HCT116 (cell line): ENCODE measurements at regions not wholly inside any gene's neighbourhood (a gene's known extent, or its start where the extent isn't known, plus 50 kb on each side); places are given as distances from the start of the nearest gene placed in this dataset.

ENCODE experiments used
- ATAC-seq: fragments of 200-7000 bp; cut with Tn5 transposase; 2 replicates; pipeline ENCODE4 v1.9.1; 2020; ENCODE audit warnings: mild to moderate bottlenecking, moderate library complexity
- BruUV-seq: library from RNA; stranded (reverse); fragments of 400-500 nt; replicated peaks from 2 replicates; lab custom pipeline; 2021; lab: Mats Ljungman, UMichigan
- CTCF ChIA-PET: fragments of 300-600 bp; sonication (Branson Sonifier 250); formaldehyde crosslinking; loops from one replicate; lab custom pipeline; 2021; ENCODE audit warnings: antibody characterized with exemption; lab: Charles Lee
- POLR2A ChIA-PET: fragments of 300-600, 350-600 bp; sonication (Branson Sonifier 250); formaldehyde crosslinking; loops from one replicate; lab custom pipeline; 2021; ENCODE audit warnings: antibody characterized with exemption; lab: Charles Lee
- RAD21 ChIA-PET, 2 experiments: fragments of 300-600 bp; sonication (Branson Sonifier 250); formaldehyde crosslinking; loops; one replicate each; lab custom pipeline; 2023; ENCODE audit warnings: low total read pairs in 2 of 2; ENCODE audit not compliant: uncharacterized antibody in 2 of 2, unreplicated experiment in 2 of 2, low non-redundant PET in 1 of 2; lab: Charles Lee
- DNase-seq: peaks from one replicate; pipeline ENCODE4 v3.0.0-alpha.2; 2010; ENCODE audit warnings: low read depth, low spot score
- H2AFZ ChIP-seq: fragments of 200-600 bp; shearing (Covaris generic), sonication (generic); 2 replicates; pipeline ENCODE4 v1.6.1; 2017; ENCODE audit warnings: low read depth, mixed run types, mixed read lengths, antibody characterized with exemption, low read length; ENCODE audit not compliant: poor library complexity, severe bottlenecking
- H3K27ac ChIP-seq: 2 replicates; pipeline ENCODE4 v1.5.1; 2012; ENCODE audit warnings: low read depth, low read length
- H3K27me3 ChIP-seq: fragments of 200-600 bp; sonication (generic); 2 replicates; pipeline ENCODE4 v1.6.1; 2016; ENCODE audit warnings: mixed run types, low read length, mixed read lengths; ENCODE audit not compliant: insufficient read depth
- H3K36me3 ChIP-seq, 2 experiments: fragments of 200-500 bp in 1 of 2; fragments of 200-600 bp in 1 of 2; sonication (Bioruptor generic) in 1 of 2; sonication (generic) in 1 of 2; 2 replicates each; pipeline versions ENCODE4 v1.5.1 to v1.6.1; 2014 to 2016; ENCODE audit warnings: low read length in 2 of 2, inconsistent platforms in 1 of 2, mixed read lengths in 1 of 2, mixed run types in 1 of 2; ENCODE audit not compliant: insufficient read depth in 2 of 2, control insufficient read depth in 1 of 2
- H3K4me1 ChIP-seq, 2 experiments: fragments of 200-600 bp in 1 of 2; sonication (generic) in 1 of 2; 2 replicates each; pipeline versions ENCODE4 v1.5.1 to v1.6.1; 2012 to 2017; ENCODE audit warnings: low read length in 2 of 2, inconsistent platforms in 1 of 2, mild to moderate bottlenecking in 1 of 2, mixed read lengths in 1 of 2, mixed run types in 1 of 2, moderate library complexity in 1 of 2; ENCODE audit not compliant: insufficient read depth in 2 of 2, control insufficient read depth in 1 of 2
- H3K4me2 ChIP-seq: fragments of 200-600 bp; sonication (generic); 2 replicates; pipeline ENCODE4 v1.6.1; 2017; ENCODE audit warnings: mixed run types, low read length, mixed read lengths
- H3K4me3 ChIP-seq, 2 experiments: fragments of 200-600 bp in 1 of 2; sonication (generic) in 1 of 2; replicated peaks in 1 of 2; 2 replicates each; pipeline ENCODE4 v1.5.1; 2011 to 2016; ENCODE audit warnings: low read length in 2 of 2, control low read depth in 1 of 2, low read depth in 1 of 2, mild to moderate bottlenecking in 1 of 2, mixed read lengths in 1 of 2, mixed run types in 1 of 2
- H3K79me2 ChIP-seq: fragments of 200-600 bp; sonication (generic); 2 replicates; pipeline ENCODE4 v1.6.1; 2017; ENCODE audit warnings: mild to moderate bottlenecking, mixed run types, low read length, moderate library complexity, mixed read lengths; ENCODE audit not compliant: insufficient read depth
- H3K9ac ChIP-seq: fragments of 200-600 bp; sonication (generic); 2 replicates; pipeline ENCODE4 v1.6.1; 2016; ENCODE audit warnings: low read length, mixed read lengths
- H3K9me2 ChIP-seq: fragments of 200-600 bp; sonication (generic), shearing (Covaris generic); 2 replicates; pipeline ENCODE4 v1.6.1; 2017; ENCODE audit warnings: mixed run types, mild to moderate bottlenecking, moderate library complexity; ENCODE audit not compliant: insufficient read depth
- H3K9me3 ChIP-seq, 2 experiments: fragments of 200-500 bp in 1 of 2; fragments of 200-600 bp in 1 of 2; sonication (Bioruptor generic) in 1 of 2; sonication (generic) in 1 of 2; 2 replicates each; pipeline ENCODE4 v1.6.1; 2014 to 2017; ENCODE audit warnings: low read length in 2 of 2, mixed read lengths in 2 of 2, inconsistent platforms in 1 of 2, low read depth in 1 of 2, mild to moderate bottlenecking in 1 of 2, mixed run types in 1 of 2, moderate library complexity in 1 of 2; ENCODE audit not compliant: control insufficient read depth in 1 of 2, insufficient read depth in 1 of 2
- H4K20me1 ChIP-seq: fragments of 200-600 bp; sonication (generic), shearing (Covaris generic); 2 replicates; pipeline ENCODE4 v1.6.1; 2017; ENCODE audit warnings: mixed run types, mild to moderate bottlenecking, moderate library complexity; ENCODE audit not compliant: insufficient read depth
- ATF3 ChIP-seq: IDR thresholded peaks from 2 replicates; pipeline ENCODE4 v1.6.1; 2012
- EZH2 ChIP-seq: fragments of 200-600 bp; sonication (generic); IDR thresholded peaks from 2 replicates; pipeline ENCODE4 v1.6.1; 2017; ENCODE audit warnings: antibody characterized with exemption, mixed run types
- EZH2phosphoT487 ChIP-seq: fragments of 200-600 bp; IDR thresholded peaks from 2 replicates; pipeline ENCODE4 v1.6.1; 2018; ENCODE audit warnings: antibody characterized with exemption, borderline replicate concordance
- FOSL1 ChIP-seq: IDR thresholded peaks from 2 replicates; pipeline ENCODE4 v1.6.1; 2012; ENCODE audit warnings: low read depth
- JUND ChIP-seq: IDR thresholded peaks from 2 replicates; pipeline ENCODE4 v1.6.1; 2012
- MAX ChIP-seq: IDR thresholded peaks from 2 replicates; pipeline ENCODE4 v1.6.1; 2012
- POLR2A ChIP-seq: IDR thresholded peaks from 2 replicates; pipeline ENCODE4 v1.7.0; 2011; ENCODE audit warnings: borderline replicate concordance; ENCODE audit not compliant: insufficient read depth, insufficient read length; ENCODE audit errors: extremely low read depth
- RAD21 ChIP-seq: IDR thresholded peaks from 2 replicates; pipeline ENCODE4 v1.6.1; 2012; ENCODE audit warnings: low read depth, mild to moderate bottlenecking
- REST ChIP-seq: IDR thresholded peaks from 2 replicates; pipeline ENCODE4 v1.6.1; 2012; ENCODE audit warnings: low read depth
- SIN3A ChIP-seq: IDR thresholded peaks from 2 replicates; pipeline ENCODE4 v1.6.1; 2012; ENCODE audit warnings: low read depth
- SP1 ChIP-seq: IDR thresholded peaks from 2 replicates; pipeline ENCODE4 v1.6.1; 2012; ENCODE audit warnings: low read depth
- SRF ChIP-seq: IDR thresholded peaks from 2 replicates; pipeline ENCODE4 v1.6.1; 2012; ENCODE audit warnings: low read depth
- TCF7L2 ChIP-seq: IDR thresholded peaks from 2 replicates; pipeline ENCODE4 v1.7.0; 2011; ENCODE audit warnings: borderline replicate concordance, inconsistent platforms; ENCODE audit not compliant: insufficient read depth, insufficient read length; ENCODE audit errors: extremely low read depth
- ZFX ChIP-seq: fragments of 450-650 bp; IDR thresholded peaks from 2 replicates; pipeline ENCODE4 v1.6.1; 2017
- ZNF274 ChIP-seq: fragments of 200-500 bp; sonication (Bioruptor generic); IDR thresholded peaks from 2 replicates; pipeline ENCODE4 v1.6.1; 2014; ENCODE audit warnings: mild to moderate bottlenecking, low read depth, low read length, inconsistent platforms
- intact Hi-C: fragments of 100-400 bp; cut with micrococcal nuclease; formaldehyde crosslinking; loops from 2 replicates; pipeline ENCODE4 v1.10.0; 2022
- TF ChIP-seq, protein P1 (sequence below): IDR thresholded peaks from 2 replicates; pipeline ENCODE4 v1.6.1; 2011; ENCODE audit warnings: mild to moderate bottlenecking, low read length, moderate library complexity; ENCODE audit not compliant: insufficient replicate concordance; ENCODE audit errors: extremely low read depth

- peaks cover 0 to 6% of the 10 kb centered on the region in 2 experiments; a peak in 1 of 4 replicates for H3K9me3 ChIP-seq
- no peak for ATAC-seq
These were observed 1003.2 kb upstream of the GOT2 start for GRCh38 chr16:59737274-59737673.

More at GRCh38 chr16:59737274-59737673, 1003.2 kb upstream of the GOT2 start:
- ChIA-PET RAD21 (no interaction called here), POLR2A (no interaction called here), CTCF (no interaction called here)
- Histone ChIP-seq H3K27me3 (no peaks in the 10 kb centered on the region), H3K36me3 (no peaks in the 10 kb centered on the region), H2AFZ (no peak overlapping the region), H3K79me2 (no peaks in the 10 kb centered on the region), H3K27ac (no peak overlapping the region), H3K4me3 (no peak overlapping the region), H4K20me1 (no peaks in the 10 kb centered on the region), H3K4me2 (no peak overlapping the region), H3K9me2 (no peaks in the 10 kb centered on the region), H3K4me1 (no peaks in the 10 kb centered on the region), H3K9ac (no peak overlapping the region)
- TF ChIP-seq REST (no peak), EZH2 (no peak), EZH2phosphoT487 (no peak), ATF3 (no peak), POLR2A (no peak), ZNF274 (no peak), SRF (no peak), JUND (no peak), SP1 (no peak), TCF7L2 (no peak), MAX (no peak), ZFX (no peak), SIN3A (no peak), RAD21 (no peak), FOSL1 (no peak)
- TF ChIP-seq, protein P1, sequence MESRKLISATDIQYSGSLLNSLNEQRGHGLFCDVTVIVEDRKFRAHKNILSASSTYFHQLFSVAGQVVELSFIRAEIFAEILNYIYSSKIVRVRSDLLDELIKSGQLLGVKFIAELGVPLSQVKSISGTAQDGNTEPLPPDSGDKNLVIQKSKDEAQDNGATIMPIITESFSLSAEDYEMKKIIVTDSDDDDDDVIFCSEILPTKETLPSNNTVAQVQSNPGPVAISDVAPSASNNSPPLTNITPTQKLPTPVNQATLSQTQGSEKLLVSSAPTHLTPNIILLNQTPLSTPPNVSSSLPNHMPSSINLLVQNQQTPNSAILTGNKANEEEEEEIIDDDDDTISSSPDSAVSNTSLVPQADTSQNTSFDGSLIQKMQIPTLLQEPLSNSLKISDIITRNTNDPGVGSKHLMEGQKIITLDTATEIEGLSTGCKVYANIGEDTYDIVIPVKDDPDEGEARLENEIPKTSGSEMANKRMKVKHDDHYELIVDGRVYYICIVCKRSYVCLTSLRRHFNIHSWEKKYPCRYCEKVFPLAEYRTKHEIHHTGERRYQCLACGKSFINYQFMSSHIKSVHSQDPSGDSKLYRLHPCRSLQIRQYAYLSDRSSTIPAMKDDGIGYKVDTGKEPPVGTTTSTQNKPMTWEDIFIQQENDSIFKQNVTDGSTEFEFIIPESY: no peak
- intact Hi-C loops: no loop called here
- DNase-seq: no peak
- BruUV-seq: no TSS peak
